HG03354 (cell line): ENCODE measurements at regions not wholly inside any gene's neighbourhood (a gene's known extent, or its start where the extent isn't known, plus 50 kb on each side); places are given as distances from the start of the nearest gene placed in this dataset.
"Not testable (repeated sequence)": the region's sequence is repeated elsewhere in the genome, so short reads cannot be mapped to it uniquely, and the experiment has no call there.

Source experiments
- ATAC-seq: cut with Tn5 transposase; IDR thresholded peaks from one replicate; pipeline ENCODE4 v1.9.1; 2021; ENCODE audit warnings: mild to moderate bottlenecking; ENCODE audit not compliant: unreplicated experiment, poor library complexity, severe bottlenecking

DNA sequence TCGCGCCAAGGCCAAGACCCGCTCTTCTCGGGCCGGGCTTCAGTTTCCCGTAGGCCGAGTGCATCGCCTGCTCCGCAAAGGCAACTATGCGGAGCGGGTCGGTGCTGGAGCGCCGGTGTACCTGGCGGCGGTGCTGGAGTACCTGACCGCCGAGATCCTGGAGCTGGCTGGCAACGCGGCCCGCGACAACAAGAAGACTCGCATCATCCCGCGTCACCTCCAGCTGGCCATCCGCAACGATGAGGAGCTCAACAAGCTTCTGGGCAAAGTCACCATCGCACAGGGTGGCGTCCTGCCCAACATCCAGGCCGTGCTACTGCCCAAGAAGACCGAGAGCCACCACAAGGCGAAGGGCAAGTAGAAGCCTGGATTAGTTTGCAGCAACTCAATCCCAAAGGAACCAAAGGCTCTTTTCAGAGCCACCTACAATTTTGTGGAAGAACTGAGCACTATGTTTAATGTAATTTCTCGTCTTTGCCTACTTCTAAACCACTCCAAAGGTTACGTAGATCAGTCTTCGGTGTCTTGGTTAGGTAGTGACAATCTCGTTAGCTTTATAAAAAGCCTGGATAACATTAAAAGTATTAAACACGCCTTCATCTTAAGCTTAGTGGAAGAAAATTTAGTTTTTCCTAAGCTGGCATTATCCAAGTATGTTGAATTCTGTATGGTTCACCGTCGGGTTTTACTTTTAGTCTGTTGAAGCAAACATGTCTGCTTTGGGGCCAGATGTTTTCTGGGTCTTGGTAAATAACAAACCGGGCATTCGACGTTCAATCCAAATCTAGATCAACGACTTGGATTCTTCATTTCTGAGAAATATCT lies 103.7 kb downstream of the OR2B2 start:
- peak; percentile 19 for ATAC-seq

DNA sequence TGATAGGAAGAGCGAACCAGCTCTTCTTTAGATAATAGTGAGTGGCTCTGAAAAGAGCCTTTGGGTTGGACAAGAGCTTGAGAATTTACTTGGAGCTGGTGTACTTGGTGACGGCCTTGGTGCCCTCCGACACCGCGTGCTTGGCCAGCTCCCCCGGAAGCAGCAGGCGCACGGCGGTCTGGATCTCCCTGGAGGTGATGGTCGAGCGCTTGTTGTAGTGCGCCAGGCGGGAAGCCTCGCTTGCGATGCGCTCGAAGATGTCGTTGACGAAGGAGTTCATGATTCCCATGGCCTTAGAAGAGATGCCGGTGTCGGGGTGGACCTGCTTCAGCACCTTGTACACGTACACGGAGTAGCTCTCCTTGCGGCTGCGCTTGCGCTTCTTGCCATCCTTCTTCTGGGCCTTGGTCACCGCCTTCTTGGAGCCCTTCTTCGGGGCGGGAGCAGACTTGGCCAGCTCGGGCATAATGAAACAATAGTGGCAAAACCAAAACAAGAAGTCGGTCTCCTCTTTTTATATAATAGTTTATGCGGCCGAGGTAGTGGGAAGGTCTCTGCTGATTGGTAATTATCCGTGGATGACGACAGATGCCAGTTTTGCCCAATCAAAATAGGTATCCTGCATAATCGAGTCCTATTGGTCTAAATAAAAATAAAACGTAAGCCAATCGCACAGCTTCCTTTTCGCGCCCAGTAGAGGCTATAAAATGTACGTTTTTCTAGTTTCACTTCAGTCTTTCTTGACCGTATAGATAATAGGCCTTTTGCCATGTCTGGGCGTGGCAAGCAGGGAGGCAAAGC lies 104.6 kb downstream of the OR2B2 start:
- ATAC-seq: peak; percentile 74

DNA sequence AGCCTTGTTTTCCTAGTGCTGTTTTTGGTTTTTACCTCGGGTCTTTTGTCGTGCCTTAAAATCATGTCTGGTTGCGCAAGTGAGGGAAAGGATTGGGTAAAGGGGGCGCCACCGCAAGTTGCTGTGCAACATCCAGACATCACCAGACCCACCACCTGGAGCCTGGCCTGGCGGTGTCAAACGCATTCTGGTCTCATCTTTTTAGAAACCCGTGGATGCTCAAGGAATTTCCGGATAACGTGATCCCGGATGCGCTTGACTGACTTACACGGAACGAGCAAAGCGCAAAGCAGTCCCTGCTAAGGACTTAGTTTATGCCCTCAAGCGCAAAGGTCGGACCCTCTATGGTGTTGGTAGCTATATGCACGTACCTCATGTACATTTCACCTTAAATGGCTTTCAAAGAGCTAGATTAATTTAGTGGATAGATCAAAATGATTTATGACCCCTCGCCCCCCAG lies 105.2 kb downstream of the OR2B2 start:
- no peak for ATAC-seq

DNA sequence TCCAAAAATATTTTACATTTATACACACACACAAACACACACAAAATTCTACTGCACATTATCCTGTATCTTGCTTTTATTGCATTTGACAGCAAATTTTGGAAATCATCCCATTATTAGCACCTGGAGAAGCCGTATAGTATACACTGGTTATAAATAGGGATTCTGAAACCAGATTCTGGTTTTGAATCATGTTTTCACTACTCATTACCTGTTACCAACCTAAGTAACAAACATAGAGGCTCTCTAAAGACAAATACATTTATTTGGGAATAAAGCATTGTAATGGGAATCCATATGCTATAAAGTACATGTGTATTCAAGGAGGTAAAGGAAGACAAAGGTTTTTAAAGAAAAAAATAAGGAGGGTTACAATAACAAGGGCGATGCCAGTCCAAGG lies 106.8 kb downstream of the OR2B2 start:
- ATAC-seq: no peak

DNA sequence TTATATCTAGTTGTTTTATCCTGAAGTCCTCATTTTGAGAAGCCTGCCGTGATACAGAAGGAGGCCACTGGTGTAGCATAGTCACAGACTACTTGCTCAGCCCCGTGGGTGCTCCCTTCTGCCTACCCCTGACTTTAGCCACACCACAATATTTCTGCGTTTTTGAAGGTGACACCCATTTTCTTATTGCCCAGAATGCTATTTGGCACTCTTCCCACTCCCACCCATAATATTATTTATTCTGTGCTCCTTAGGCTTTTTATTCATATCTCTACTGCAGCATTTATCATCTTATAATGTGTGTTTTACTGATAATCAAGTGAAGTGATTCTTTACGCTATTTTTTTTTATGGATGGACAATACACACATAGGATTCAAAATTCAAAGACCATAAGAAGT lies 107.3 kb downstream of the OR2B2 start:
- ATAC-seq: no peak

DNA sequence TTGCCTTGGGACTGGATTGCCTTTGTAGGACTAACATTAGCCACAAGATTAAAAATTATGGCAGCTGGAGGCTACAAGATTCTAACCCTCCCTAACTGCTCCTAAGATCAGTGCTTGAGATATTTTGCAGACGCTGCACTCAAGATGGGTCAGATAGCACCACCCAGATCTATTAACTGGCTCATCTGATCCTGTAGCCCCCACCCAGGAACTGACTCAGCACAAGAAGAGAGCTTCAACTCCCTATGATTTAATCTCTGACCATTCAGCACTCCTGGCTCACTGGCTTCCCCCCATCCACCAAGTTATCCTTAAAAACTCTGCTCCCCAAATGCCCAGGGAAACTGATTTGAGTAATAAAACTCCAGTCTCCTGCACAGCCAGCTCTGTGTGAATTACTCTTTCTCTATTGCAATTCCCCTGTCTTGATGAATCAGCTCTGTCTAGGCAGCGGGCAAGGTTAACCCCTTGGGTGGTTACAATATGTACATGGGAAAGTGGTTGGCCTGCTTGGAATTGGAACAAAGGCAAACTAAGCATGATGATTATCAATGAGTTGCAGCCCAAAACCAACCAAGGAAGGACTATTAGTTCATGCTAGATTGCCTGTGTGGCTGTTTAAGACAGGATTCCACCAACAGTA lies 111.3 kb downstream of the OR2B2 start:
- no peak for ATAC-seq

DNA sequence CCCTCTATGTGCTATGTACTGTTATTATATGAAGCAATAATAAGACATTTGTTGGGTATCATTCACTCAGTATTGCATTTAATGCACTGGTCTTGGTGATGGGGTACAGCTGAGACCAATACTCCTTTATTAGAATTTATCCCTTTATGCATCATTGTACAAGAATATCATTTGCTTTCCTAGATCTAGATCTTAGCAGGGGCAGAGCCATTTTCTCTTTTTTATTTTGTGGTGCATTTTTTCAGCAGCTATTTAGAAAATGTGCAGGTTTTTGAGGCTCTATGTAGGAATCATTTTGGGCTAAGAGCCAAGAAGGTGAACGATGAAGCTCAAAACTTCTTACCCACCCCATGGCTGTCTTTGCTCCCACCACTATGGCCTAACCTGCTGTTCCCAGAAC lies 114.2 kb downstream of the OR2B2 start:
- ATAC-seq: no peak

DNA sequence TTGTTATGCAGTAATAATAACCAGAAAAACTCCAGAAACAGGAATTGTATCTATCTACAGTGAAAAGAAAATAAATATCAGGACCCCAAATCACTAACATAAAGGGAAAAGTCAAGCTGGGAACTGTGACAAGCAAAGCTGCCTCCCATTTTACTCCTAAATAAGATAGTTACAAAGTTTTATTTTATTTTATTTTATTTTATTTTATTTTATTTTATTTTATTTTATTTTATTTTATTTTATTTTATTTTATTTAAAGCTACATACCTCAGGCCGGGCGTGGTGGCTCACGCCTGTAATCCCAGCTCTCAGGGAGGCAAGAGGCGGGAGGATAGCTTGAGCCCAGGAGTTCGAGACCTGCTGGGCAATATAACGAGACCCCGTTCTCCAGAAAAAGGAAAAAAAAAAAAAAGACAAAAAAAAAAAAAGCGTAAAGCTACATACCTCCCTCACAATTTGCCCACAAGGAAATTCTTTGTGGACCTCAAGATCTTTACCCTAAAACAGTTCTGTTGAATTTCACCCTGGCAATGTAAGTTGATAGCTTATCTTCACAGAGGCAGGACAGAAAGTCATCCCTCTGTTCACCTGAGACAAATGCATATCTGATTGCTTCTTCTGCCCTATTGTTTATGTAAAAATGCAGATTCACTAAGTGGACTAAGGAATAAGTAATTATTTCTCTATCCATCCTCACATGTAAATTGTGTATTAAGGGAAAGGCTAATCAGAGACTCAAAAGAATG lies 115.3 kb downstream of the OR2B2 start:
- ATAC-seq: not testable (repeated sequence)

DNA sequence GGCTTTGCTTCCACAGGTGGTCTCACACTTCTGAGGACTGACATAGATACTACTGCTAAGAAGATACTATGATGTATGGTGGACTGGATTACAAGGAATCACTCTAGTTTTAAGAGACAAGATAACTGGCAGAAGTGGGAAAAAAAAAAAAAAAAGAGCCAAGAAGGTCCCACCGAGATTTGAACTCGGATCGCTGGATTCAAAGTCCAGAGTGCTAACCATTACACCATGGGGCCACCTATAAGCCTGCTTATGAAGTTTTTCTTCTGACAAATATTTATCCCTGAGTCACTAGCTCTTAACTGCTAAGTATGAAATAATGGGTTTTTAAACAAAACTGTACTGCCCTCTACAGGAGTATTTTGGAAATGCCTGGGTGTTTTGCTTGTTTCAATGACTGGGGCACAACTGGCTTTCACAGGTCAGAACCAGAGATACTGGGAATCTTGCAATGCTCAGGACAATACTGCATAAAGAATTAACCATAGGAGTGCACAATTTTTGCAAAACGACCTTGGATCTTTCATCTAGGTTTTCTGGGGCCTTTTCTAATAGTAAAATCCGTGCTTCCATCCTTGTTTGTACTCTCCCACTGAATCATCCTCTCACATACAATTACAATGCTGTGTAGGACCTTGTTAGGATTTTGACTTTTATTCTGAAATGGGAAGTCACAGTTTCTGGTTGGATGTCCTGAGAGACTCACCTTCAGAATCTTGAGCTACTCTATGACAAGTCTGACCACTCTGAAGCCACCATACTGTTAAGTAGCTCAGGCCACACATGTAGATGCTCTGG lies 116.3 kb downstream of the OR2B2 start:
- peak; percentile 53 for ATAC-seq

DNA sequence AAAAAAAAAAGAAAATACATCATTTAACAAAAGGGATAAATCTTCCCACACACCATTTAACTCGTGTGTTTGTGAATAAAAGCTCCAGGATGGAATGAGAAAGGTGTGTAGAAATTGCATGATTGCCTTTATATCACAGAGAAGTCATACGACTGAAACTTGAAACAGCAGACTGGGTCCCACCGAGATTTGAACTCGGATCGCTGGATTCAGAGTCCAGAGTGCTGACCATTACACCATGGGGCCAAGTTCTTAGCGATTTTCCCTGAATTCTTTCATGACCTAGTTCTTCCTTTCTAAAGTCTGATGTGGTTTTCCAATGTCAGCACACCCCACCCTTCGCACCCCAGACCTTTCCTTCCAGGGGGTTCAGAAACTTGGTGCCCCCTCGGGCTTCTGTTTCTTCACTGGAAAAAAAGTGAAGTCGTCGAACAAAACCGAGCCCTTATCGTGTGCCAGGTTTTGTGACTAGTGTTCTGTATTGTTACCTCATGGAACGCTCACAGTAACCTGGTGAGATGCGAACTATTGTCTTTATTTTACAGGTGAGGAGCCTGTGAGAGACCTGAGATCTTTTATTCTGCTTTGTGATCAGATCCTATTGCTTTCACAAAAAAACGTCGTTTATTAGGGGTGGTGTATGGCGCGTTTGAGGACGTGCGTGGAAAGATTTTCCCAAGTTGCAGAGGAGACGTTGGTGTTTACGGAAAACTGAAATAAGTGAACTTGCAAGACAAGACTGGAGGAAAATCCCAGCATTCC lies 120.8 kb downstream of the OR2B2 start:
- ATAC-seq: no peak

DNA sequence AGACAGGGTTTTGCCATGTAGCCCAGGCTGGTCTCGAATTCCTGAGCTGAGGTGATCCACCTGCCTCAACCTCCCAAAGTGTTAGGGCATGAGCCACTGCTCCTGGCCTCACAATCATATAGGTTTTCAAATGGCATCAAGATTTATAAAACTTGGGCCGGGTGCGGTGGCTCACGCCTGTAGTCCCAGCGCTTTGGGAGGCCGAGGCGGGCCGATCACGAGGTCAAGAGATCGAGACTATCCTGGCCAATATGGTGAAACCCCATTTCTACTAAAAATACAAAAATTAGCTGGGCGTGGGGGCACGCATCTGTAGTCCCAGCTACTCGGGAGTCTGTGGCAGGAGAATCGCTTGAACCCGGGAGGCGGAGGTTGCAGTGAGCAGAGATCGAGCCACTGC lies 123.8 kb downstream of the OR2B2 start:
- not testable (repeated sequence) for ATAC-seq

DNA sequence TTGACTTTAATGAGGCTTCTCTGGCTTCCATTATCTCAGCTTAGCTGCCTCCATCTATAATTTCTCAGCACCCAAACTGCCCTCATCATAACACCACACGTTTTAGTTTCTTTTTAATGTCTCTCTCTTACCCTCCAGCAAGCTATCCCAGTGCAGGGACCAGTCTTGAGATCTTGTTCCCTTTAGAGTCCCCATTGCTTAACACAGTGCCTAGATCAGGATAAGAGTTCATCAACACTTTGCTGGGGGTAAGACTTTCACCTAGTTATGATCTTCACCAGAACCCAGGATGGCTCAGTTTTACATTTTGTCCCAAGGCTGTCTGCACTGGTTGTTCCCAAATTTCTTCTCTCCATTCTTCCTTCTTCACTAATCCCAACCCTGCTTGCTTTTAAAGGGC lies 126.1 kb downstream of the OR2B2 start:
- ATAC-seq: no peak

DNA sequence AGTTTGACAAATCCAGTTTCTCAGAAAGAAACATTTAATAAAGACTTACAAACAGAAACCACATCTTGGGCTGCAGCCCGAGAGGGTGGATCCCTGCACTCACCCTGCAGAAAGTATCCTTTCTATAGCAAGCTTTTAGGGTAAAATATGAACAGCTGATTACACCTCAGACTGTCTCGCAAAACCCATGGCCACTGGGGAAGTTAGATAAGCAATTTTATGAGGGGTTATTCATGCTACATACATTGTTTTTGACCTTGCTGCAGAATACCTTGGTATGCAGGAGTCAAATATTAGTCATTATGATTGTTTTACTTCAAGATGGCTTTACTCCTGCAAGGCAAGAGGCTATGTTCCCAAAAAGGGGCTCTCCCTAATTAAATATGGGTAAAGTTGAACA lies 126.9 kb downstream of the OR2B2 start:
- ATAC-seq: no peak

DNA sequence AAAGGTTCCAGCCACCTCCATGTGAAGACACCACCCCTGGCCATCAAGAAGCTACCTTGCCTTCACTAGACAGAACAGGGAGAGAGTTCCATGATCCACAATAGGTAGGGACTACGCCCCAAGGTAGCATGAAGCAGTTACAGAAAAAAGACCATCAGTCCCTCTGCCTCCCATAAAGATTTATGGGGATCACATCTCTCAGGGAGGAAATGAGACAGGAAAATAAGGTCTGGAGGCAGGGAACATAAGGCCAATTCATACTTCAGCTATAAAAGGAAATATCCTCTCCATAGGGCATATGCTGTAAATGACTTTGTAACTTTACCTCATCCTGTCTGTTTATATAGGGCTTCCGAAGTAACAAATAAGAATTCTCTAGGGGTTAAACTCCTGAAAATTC lies 129.4 kb downstream of the OR2B2 start:
- no peak for ATAC-seq

DNA sequence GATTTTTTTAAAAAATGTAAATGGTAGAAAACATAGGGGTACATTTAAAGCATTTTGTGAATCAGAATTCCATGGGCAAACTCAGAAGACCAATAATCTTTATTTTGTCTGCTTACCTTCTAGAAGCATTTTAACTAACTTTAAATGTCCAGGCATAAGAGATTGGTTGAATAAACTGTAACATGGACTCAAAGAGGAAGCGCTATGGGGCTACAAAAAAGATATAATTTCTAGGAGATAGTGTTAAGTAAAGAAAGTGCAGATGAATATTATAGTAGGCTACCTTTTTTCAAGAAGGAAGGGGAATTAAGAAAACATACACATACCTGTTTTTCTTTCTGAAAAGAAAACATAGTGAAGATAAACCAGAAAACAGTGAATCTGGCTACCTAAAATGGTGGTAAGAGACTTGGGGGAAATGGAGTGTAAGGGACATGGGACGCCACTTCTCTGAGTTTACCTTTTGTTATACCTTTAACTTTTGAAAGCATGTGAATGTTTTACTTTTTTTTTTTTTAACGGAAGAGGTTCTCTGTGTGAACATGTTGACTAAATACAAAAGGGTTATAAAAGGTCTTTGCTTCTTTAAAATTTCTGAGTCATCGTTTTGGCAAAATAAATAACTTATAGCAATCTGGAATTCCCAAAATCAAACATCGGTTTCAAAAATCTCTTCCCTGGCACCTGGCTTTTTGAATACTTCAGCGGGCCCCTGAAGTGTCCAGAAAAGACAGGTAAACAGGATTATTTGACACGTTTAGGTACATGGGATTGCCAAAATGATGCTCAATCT lies 133.4 kb downstream of the OR2B2 start:
- no peak for ATAC-seq

DNA sequence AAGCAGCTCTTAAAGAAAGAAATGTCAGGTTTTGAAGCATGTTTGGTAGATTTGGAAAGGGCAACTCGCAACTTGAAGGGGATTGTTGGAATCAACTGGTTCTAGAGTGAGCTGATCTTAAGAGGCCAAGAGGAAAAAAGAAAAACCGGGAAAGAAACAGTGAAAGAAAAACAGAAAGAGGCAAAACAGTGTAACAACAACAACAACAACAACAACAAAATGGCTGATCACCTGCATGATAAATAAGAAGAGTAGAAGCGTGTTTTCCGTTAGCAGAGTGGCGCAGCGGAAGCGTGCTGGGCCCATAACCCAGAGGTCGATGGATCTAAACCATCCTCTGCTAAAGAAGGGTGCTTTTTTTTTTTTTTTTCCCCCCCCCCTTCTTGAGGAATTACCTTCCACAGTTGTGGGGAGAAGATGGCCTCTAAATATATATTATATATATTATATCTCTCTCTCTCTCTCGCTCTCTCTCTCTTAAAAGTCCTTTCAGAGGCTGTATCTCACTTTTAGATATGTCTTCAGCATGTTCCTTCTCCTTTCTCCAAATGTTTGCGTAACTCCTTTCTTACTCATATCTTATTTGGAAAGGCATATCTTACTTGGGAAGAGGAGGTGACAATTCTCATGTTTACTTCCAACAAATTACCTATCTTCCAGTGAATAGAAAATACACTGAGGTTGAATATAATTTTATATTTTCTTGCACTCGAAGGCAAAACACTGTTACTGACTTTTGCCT lies 134.4 kb downstream of the OR2B2 start:
- no peak for ATAC-seq

DNA sequence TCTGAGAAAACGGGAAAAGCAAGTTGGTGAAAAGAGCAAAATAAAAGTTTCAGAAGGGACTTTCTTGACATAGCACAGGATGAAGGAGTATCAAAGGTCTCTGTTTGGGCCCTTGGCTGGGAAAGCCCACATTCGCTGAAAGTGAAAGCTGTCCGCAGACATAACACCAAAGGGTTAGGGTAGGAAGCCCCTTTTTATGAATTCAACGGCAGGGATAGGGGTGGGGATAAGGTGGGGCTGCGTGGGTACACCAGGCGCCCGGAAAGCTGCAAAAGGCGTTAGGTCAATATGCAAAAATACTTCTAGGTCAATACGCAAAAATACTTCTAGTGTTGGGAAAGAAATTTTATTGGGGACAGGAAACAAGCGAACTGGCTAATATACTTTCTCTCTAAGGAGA lies 135.1 kb downstream of the OR2B2 start:
- ATAC-seq: no peak
